SK-N-MC (cell line): ENCODE measurements at regions not wholly inside any gene's neighbourhood (a gene's known extent, or its start where the extent isn't known, plus 50 kb on each side); places are given as distances from the start of the nearest gene placed in this dataset.

Experiments used
- EZH2 ChIP-seq: fragments of 200-600 bp; sonication (generic); IDR thresholded peaks from one replicate; pipeline ENCODE4 v1.6.1; 2017; ENCODE audit warnings: antibody characterized with exemption
- FOXP2 ChIP-seq: optimal IDR thresholded peaks from 2 replicates; pipeline ENCODE3; 2011; ENCODE audit warnings: mild to moderate bottlenecking, moderate library complexity; ENCODE audit not compliant: insufficient read depth; ENCODE audit errors: extremely low read length, control extremely low read depth
- POLR2AphosphoS5 ChIP-seq: IDR thresholded peaks from 2 replicates; pipeline ENCODE4 v1.6.1; 2012; ENCODE audit warnings: mild to moderate bottlenecking, low read depth, low read length, borderline replicate concordance

- TF ChIP-seq POLR2AphosphoS5 (no peak), EZH2 (no peak), FOXP2 (no peak)
Measured at GRCh38 chr21:17929510-17929909, 110.4 kb upstream of the C21orf91 start.
